DND-41 (cell line): ENCODE measurements at regions not wholly inside any gene's neighbourhood (a gene's known extent, or its start where the extent isn't known, plus 50 kb on each side); places are given as distances from the start of the nearest gene placed in this dataset.

Experiments used
- ATAC-seq: fragments of 200-7000 bp; cut with Tn5 transposase; 3 replicates; pipeline ENCODE4 v1.9.1; 2021; ENCODE audit warnings: low read depth; ENCODE audit not compliant: insufficient read depth
- DNase-seq: peaks from one replicate; pipeline ENCODE4 v3.0.0-alpha.2; 2020
- H2AFZ ChIP-seq: 2 replicates; pipeline ENCODE4 v1.6.0; 2012; ENCODE audit warnings: low read depth, low read length
- H3K27ac ChIP-seq: 2 replicates; pipeline ENCODE4 v1.5.1; 2012; ENCODE audit warnings: low read length, inconsistent platforms
- H3K27me3 ChIP-seq: fragments of 200-600 bp; sonication (generic); 2 replicates; pipeline ENCODE4 v1.6.0; 2012; ENCODE audit warnings: low read length, mild to moderate bottlenecking, inconsistent platforms; ENCODE audit not compliant: insufficient read depth, poor library complexity
- H3K36me3 ChIP-seq: 2 replicates; pipeline ENCODE4 v1.5.1; 2012; ENCODE audit warnings: low read length, inconsistent platforms; ENCODE audit not compliant: insufficient read depth
- H3K4me1 ChIP-seq: 2 replicates; pipeline ENCODE4 v1.5.1; 2012; ENCODE audit warnings: mild to moderate bottlenecking, low read length; ENCODE audit not compliant: insufficient read depth
- H3K4me2 ChIP-seq: 2 replicates; pipeline ENCODE4 v1.6.0; 2012; ENCODE audit warnings: mild to moderate bottlenecking, moderate library complexity, low read length, inconsistent platforms; ENCODE audit not compliant: insufficient read depth
- H3K4me3 ChIP-seq, 2 experiments: fragments of 200-600 bp in 1 of 2; shearing (Covaris generic) in 1 of 2; 2 replicates each; pipeline ENCODE4 v1.5.1; 2012 to 2016; ENCODE audit warnings: inconsistent platforms in 2 of 2, low read length in 2 of 2, mild to moderate bottlenecking in 2 of 2, low read depth in 1 of 2, moderate library complexity in 1 of 2
- H3K79me2 ChIP-seq: 2 replicates; pipeline ENCODE4 v1.6.0; 2012; ENCODE audit warnings: low read length, inconsistent platforms; ENCODE audit not compliant: insufficient read depth
- H3K9ac ChIP-seq: 2 replicates; pipeline ENCODE4 v1.6.0; 2012; ENCODE audit warnings: low read depth, mild to moderate bottlenecking, inconsistent platforms, low read length, moderate library complexity
- H3K9me3 ChIP-seq: 2 replicates; pipeline ENCODE4 v1.5.1; 2012; ENCODE audit warnings: low read length, moderate library complexity, mild to moderate bottlenecking, inconsistent platforms; ENCODE audit not compliant: insufficient read depth, severe bottlenecking
- H4K20me1 ChIP-seq: 2 replicates; pipeline ENCODE4 v1.6.0; 2012; ENCODE audit warnings: low read length; ENCODE audit not compliant: insufficient read depth
- EZH2 ChIP-seq: IDR thresholded peaks from 3 replicates; pipeline ENCODE4 v1.6.1; 2012; ENCODE audit warnings: borderline replicate concordance, low read depth, mild to moderate bottlenecking, moderate library complexity, low read length, inconsistent platforms; ENCODE audit not compliant: severe bottlenecking
- TF ChIP-seq, protein P1 (sequence below): IDR thresholded peaks from 2 replicates; pipeline ENCODE4 v1.5.1; 2012; ENCODE audit warnings: borderline replicate concordance, low read length, moderate library complexity, mild to moderate bottlenecking; ENCODE audit not compliant: poor library complexity, severe bottlenecking; ENCODE audit errors: extremely low read depth

- Histone ChIP-seq H2AFZ (no peak overlapping the region), H3K4me3 (no peak overlapping the region), H3K27me3 (no peaks in the 10 kb centered on the region), H3K36me3 (no peaks in the 10 kb centered on the region), H3K27ac (no peak overlapping the region), H3K79me2 (no peaks in the 10 kb centered on the region), H3K9ac (no peak overlapping the region), H3K4me1 (no peaks in the 10 kb centered on the region), H4K20me1 (no peaks in the 10 kb centered on the region), H3K4me2 (no peak overlapping the region), H3K9me3 (no peaks in the 10 kb centered on the region)
- DNase-seq = no peak
- ATAC-seq = no peak
- TF ChIP-seq EZH2 = no peak
- TF ChIP-seq, protein P1, sequence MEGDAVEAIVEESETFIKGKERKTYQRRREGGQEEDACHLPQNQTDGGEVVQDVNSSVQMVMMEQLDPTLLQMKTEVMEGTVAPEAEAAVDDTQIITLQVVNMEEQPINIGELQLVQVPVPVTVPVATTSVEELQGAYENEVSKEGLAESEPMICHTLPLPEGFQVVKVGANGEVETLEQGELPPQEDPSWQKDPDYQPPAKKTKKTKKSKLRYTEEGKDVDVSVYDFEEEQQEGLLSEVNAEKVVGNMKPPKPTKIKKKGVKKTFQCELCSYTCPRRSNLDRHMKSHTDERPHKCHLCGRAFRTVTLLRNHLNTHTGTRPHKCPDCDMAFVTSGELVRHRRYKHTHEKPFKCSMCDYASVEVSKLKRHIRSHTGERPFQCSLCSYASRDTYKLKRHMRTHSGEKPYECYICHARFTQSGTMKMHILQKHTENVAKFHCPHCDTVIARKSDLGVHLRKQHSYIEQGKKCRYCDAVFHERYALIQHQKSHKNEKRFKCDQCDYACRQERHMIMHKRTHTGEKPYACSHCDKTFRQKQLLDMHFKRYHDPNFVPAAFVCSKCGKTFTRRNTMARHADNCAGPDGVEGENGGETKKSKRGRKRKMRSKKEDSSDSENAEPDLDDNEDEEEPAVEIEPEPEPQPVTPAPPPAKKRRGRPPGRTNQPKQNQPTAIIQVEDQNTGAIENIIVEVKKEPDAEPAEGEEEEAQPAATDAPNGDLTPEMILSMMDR = no peak
These were observed 301.2 kb upstream of the DEPDC1 start for GRCh38 chr1:68798071-68798470.

GRCh38 chr1:68799096-68799495 lies 302.2 kb upstream of the DEPDC1 start:
- no peak for DNase-seq
- Histone ChIP-seq H3K4me2 (no peak overlapping the region), H3K4me3 (no peak overlapping the region), H3K27me3 (no peaks in the 10 kb centered on the region), H2AFZ (no peak overlapping the region), H3K79me2 (no peaks in the 10 kb centered on the region), H3K9me3 (no peaks in the 10 kb centered on the region), H3K36me3 (no peaks in the 10 kb centered on the region), H3K4me1 (no peaks in the 10 kb centered on the region), H4K20me1 (no peaks in the 10 kb centered on the region), H3K9ac (no peak overlapping the region), H3K27ac (no peak overlapping the region)
- ATAC-seq = no peak
- TF ChIP-seq EZH2 = no peak
- TF ChIP-seq, protein P1 = no peak

GRCh38 chr1:68800182-68800581 lies 303.3 kb upstream of the DEPDC1 start:
- H3K79me2 ChIP-seq = no peaks in the 10 kb centered on the region
- H3K9ac ChIP-seq = no peak overlapping the region
- no peak for TF ChIP-seq EZH2
- TF ChIP-seq, protein P1 = no peak
- H3K27ac ChIP-seq = no peak overlapping the region
- H3K27me3 ChIP-seq = no peaks in the 10 kb centered on the region
- no peak for DNase-seq
- no peaks in the 10 kb centered on the region for H3K4me1 ChIP-seq
- no peaks in the 10 kb centered on the region for H4K20me1 ChIP-seq
- no peaks in the 10 kb centered on the region for H3K9me3 ChIP-seq
- no peaks in the 10 kb centered on the region for H3K36me3 ChIP-seq
- no peak for ATAC-seq
- H3K4me2 ChIP-seq = no peak overlapping the region
- no peak overlapping the region for H3K4me3 ChIP-seq
- H2AFZ ChIP-seq = no peak overlapping the region

GRCh38 chr1:68801440-68801839 lies 304.6 kb upstream of the DEPDC1 start:
- ATAC-seq = no peak
- no peaks in the 10 kb centered on the region for H3K36me3 ChIP-seq
- H3K4me2 ChIP-seq = no peak overlapping the region
- TF ChIP-seq, protein P1 = no peak
- no peaks in the 10 kb centered on the region for H4K20me1 ChIP-seq
- no peaks in the 10 kb centered on the region for H3K4me1 ChIP-seq
- no peak overlapping the region for H2AFZ ChIP-seq
- no peaks in the 10 kb centered on the region for H3K79me2 ChIP-seq
- DNase-seq = no peak
- H3K4me3 ChIP-seq = no peak overlapping the region
- no peak overlapping the region for H3K27ac ChIP-seq
- H3K9ac ChIP-seq = no peak overlapping the region
- no peaks in the 10 kb centered on the region for H3K27me3 ChIP-seq
- H3K9me3 ChIP-seq = no peaks in the 10 kb centered on the region
